Endothelial cell (in vitro differentiated cells): ENCODE measurements at regions not wholly inside any gene's neighbourhood (a gene's known extent, or its start where the extent isn't known, plus 50 kb on each side); places are given as distances from the start of the nearest gene placed in this dataset.
"Not testable (repeated sequence)": the region's sequence is repeated elsewhere in the genome, so short reads cannot be mapped to it uniquely, and the experiment has no call there.

Experiments
- DNase-seq: peaks from one replicate; pipeline ENCODE4 v3.0.0; 2021; ENCODE audit warnings: low spot score
- H3K27ac Mint-ChIP-seq: one replicate; pipeline ENCODE4 v1.8.0; 2021; ENCODE audit warnings: mixed read lengths, inconsistent platforms; ENCODE audit not compliant: unreplicated experiment
- H3K27me3 Mint-ChIP-seq: one replicate; pipeline ENCODE4 v1.8.0; 2021; ENCODE audit warnings: mild to moderate bottlenecking, moderate library complexity, mixed read lengths, inconsistent platforms; ENCODE audit not compliant: unreplicated experiment
- H3K36me3 Mint-ChIP-seq: one replicate; pipeline ENCODE4 v1.8.0; 2021; ENCODE audit warnings: mild to moderate bottlenecking, low read depth, mixed read lengths, inconsistent platforms; ENCODE audit not compliant: unreplicated experiment
- H3K4me1 Mint-ChIP-seq: one replicate; pipeline ENCODE4 v1.8.0; 2021; ENCODE audit warnings: mild to moderate bottlenecking, mixed read lengths, inconsistent platforms; ENCODE audit not compliant: unreplicated experiment
- H3K4me3 Mint-ChIP-seq: one replicate; pipeline ENCODE4 v1.8.0; 2021; ENCODE audit warnings: mild to moderate bottlenecking, mixed read lengths, inconsistent platforms; ENCODE audit not compliant: unreplicated experiment
- H3K9me3 Mint-ChIP-seq: one replicate; pipeline ENCODE4 v1.8.0; 2021; ENCODE audit warnings: mixed read lengths, inconsistent platforms; ENCODE audit not compliant: unreplicated experiment

DNA sequence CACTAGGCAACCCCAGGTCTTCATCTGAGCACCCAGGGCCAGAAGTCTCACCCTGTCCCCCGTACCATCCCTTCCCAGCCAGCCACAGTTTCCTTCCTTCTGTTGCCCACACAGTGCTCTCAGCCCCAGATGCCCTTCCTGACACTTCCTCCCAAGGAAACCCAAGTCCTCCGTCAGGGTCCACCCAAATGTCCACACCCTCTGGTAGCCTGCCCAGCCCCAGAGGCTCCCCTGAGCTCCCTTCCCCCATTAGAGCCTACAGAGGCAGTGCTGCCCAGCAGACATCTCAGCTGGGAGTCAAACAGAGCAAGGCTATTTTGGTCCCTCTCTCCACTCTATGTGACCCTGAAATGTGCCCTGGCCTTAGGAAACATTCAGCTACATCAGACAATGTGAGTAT lies 338.0 kb downstream of the CACNA1B start:
- DNase-seq, H3K27me3 Mint-ChIP-seq, H3K36me3 Mint-ChIP-seq, H3K27ac Mint-ChIP-seq, H3K9me3 Mint-ChIP-seq, H3K4me1 Mint-ChIP-seq, H3K4me3 Mint-ChIP-seq: not testable (repeated sequence)

DNA sequence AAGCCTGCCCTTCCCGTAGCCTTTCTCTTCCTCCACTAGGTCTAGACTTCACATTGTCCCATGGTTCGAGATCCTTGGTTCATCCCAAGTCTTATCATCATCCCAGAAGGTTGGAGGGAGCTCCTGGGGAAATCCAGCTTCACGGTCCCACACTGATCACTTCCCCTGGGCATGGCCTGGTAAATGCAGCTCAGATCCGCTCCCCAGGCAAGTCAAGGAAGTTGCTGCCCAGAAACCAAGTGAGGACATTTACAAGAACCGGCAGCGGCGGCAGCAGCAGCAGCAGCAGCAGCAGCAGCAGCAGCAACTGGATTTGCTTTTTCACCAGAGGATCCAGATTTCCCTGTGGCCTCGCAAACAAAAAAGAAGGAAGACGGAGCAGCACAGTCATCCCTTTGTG lies 339.2 kb downstream of the CACNA1B start:
- not testable (repeated sequence) for H3K4me3 Mint-ChIP-seq, H3K36me3 Mint-ChIP-seq, H3K9me3 Mint-ChIP-seq, DNase-seq, H3K27ac Mint-ChIP-seq, H3K4me1 Mint-ChIP-seq, H3K27me3 Mint-ChIP-seq

DNA sequence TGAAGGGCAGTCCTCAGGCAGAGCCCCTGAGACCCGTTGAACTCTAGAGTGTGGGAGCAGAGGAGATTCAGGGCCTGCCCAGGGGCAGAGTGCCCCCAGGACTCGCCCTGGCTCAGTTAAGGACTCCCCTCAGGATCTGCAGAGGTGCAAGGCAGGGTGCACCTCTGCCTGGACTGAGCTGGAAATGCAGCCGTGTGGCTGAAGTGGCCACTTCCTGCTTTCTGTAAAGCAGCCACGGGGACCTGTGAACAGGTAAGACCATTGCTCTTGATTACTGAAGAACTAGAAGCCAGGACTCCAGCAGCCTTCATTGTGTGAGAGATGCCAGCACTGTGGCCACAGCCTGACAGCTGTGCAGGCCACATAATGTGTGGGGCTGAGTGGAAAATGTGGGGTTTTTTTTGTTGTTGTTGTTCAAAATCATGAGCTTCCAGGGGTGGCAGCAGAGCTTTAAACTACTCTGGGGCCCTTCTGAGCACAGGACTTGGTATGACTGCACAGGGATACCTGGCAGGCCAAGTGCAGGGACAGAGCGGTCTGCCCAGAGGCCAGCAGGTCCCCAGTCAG lies 339.8 kb downstream of the CACNA1B start:
- DNase-seq, H3K4me3 Mint-ChIP-seq, H3K27ac Mint-ChIP-seq, H3K36me3 Mint-ChIP-seq, H3K4me1 Mint-ChIP-seq, H3K27me3 Mint-ChIP-seq, H3K9me3 Mint-ChIP-seq: not testable (repeated sequence)

DNA sequence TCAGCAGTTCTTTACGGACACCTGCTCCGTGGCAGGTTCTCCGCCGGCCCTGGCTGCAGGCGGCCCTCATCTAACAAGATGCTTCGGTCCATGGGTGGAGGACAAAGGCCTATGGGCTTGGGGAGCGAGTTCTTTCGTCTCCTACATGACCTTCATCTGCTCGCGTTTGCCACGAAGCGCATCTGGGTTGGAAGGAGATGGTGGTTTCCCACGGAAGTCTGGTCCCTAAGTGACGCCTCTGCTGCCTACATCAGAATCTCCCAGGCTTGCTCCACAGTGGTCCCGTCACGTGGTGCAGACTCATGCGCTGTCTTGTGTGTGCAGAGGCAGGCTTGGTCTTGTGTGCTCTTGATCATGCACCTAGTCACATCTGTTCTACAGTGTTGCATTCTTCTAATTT lies 341.7 kb downstream of the CACNA1B start:
- not testable (repeated sequence) for H3K27ac Mint-ChIP-seq, H3K27me3 Mint-ChIP-seq, H3K4me3 Mint-ChIP-seq, H3K4me1 Mint-ChIP-seq, H3K9me3 Mint-ChIP-seq, H3K36me3 Mint-ChIP-seq, DNase-seq

DNA sequence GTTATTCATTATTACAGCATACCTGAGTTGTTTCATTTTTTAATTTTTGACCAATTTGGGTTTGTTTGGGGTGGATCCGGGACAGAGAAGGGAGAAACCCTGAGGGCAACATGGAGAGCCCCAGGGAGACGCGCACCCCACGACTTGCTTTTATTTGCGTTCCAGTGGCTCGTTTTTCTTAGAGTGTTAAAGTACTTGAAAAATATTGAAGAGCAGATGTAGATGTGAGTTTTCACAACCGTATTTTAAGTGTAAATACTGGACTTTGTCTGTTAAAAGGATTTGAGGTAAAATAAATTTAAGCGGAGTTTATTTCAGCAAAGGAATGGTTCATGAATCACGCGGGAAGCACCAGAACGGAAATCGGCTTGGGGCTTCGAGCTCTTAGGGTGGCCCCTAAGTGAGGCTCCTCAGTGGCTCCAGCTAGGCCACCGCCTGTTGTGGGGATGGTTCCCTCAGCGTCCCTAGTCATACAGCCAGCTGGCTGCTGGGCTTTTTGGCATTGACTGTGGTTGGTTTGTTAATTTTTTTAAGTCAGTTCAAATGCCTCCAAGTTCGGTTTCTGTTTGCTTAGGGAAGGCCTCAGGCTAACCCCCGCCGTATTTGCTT lies 344.0 kb downstream of the CACNA1B start:
- not testable (repeated sequence) for H3K4me3 Mint-ChIP-seq, DNase-seq, H3K4me1 Mint-ChIP-seq, H3K27ac Mint-ChIP-seq, H3K27me3 Mint-ChIP-seq, H3K36me3 Mint-ChIP-seq, H3K9me3 Mint-ChIP-seq

DNA sequence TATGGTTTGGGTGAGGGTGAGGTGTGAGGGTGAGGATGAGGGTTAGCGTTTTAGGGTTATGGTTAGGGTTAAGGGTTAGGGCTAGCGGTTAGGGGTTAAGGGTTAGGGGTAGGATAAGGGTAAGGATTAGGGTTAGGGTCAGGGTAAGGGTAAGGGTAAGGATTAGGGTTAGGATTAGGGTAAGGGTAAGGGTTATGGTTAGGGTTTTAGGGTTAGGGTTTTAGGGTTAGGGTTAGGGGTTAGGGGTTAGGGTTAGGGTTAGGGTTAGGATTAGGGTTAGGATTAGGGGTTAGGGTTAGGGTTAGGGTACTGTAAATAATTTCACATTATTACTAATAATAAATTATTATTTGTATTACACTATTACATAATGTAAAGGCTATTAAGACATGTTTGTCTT lies 359.5 kb downstream of the CACNA1B start:
- H3K4me3 Mint-ChIP-seq, H3K4me1 Mint-ChIP-seq, H3K9me3 Mint-ChIP-seq: not testable (repeated sequence)

DNA sequence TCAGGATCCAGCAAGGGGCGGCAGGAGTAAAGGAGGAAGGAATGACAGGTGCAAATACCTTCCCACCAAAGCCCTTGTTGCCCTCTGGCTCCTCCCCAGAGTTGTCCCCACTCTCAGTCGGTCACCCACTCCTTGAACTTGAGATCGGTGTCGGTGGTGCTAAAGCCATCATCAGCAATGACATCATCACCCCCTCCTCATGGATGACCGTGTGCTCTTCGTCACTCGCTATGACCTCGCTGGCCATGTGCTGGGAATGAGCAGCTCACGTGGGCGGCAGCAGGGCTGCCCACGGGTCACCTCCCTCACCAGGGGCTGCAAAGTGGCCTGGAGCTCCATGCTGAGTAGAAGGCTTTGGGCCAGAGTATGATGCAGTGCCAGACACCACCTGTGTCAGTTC lies 405.3 kb downstream of the CACNA1B start:
- not testable (repeated sequence) for H3K4me1 Mint-ChIP-seq, H3K27me3 Mint-ChIP-seq, DNase-seq, H3K36me3 Mint-ChIP-seq, H3K27ac Mint-ChIP-seq, H3K4me3 Mint-ChIP-seq, H3K9me3 Mint-ChIP-seq

More for the DNA sequence above, 359.5 kb downstream of the CACNA1B start:
- not testable (repeated sequence) for H3K27ac Mint-ChIP-seq, H3K36me3 Mint-ChIP-seq, H3K27me3 Mint-ChIP-seq, DNase-seq
